ENCODE measurements at regions not wholly inside any gene's neighbourhood (a gene's known extent, or its start where the extent isn't known, plus 50 kb on each side); places are given as distances from the start of the nearest gene placed in this dataset.

GRCh38 chr1:168876830-168877229, 147.8 kb upstream of the DPT start:
- intact Hi-C loops (cut with DNase I) = no loop called here
- WGBS (ENCODE audit: insufficient coverage, low coverage, low lambda C conversion rate, missing lambda C conversion rate) = 90% methylated on average over 1 of the region's 1 CpG
- no peaks in the 10 kb centered on the region for H3K36me3 ChIP-seq

DNA sequence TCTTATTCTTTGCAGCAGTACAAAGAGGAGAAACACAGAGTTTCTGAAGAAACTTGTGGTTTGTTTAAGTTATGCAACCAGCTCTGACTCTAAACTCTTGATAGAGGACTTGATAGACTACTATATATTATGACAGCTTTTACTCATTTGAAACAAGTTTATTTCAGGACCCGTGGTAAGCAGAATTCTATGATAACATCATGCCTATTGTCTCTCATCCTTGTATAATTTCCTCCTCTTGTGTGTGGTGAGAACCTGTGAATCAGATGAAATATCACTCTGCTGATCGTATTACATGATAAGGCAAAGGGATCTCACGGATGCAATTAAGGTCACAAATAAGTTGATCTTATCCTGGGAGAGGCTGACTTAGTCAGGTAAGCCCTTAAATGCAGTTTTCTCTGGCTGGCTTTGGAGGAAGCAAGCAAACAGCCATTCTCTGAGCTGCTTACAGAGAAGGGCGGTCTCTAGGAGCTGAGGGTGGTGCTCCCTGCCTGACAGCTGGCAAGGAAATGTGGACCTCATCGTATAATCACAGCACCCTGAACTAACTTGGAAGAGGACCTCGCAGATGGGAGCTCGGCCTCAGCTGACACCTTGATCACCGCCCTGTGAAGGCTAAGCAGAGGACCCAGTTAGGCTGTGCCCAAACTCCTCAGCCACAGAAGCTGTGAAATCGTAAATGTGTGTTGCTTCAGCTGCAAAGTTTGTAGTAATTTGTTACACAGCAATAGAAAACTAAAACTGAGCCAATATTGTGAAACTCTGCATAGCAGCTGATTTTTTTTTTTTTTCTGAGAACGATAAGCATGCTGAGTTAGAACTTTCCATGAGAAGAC, 151.1 kb upstream of the DPT start:
- H3K27ac ChIP-seq = no peak overlapping the region
- H3K4me1 ChIP-seq = no peaks in the 10 kb centered on the region
- H3K36me3 ChIP-seq = no peaks in the 10 kb centered on the region
- no peak overlapping the region for H3K4me3 ChIP-seq
- intact Hi-C loops (cut with DNase I) = no loop called here
- WGBS (ENCODE audit: insufficient coverage, low coverage, low lambda C conversion rate, missing lambda C conversion rate) = 62% methylated on average over 10 of the region's 10 CpGs
- no peaks in the 10 kb centered on the region for H3K9me3 ChIP-seq
- ATAC-seq = no peak
- DNase-seq = no peak
- TF ChIP-seq, protein P1, sequence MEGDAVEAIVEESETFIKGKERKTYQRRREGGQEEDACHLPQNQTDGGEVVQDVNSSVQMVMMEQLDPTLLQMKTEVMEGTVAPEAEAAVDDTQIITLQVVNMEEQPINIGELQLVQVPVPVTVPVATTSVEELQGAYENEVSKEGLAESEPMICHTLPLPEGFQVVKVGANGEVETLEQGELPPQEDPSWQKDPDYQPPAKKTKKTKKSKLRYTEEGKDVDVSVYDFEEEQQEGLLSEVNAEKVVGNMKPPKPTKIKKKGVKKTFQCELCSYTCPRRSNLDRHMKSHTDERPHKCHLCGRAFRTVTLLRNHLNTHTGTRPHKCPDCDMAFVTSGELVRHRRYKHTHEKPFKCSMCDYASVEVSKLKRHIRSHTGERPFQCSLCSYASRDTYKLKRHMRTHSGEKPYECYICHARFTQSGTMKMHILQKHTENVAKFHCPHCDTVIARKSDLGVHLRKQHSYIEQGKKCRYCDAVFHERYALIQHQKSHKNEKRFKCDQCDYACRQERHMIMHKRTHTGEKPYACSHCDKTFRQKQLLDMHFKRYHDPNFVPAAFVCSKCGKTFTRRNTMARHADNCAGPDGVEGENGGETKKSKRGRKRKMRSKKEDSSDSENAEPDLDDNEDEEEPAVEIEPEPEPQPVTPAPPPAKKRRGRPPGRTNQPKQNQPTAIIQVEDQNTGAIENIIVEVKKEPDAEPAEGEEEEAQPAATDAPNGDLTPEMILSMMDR (IDR thresholded peaks at IDR 0.05) = no peak
- no peak for TF ChIP-seq POLR2A (IDR thresholded peaks at IDR 0.05)
- no peaks in the 10 kb centered on the region for H3K27me3 ChIP-seq

More at GRCh38 chr1:168876830-168877229, 147.8 kb upstream of the DPT start:
- Histone ChIP-seq H3K4me3 (no peak overlapping the region), H3K27ac (no peak overlapping the region), H3K4me1 (no peaks in the 10 kb centered on the region), H3K9me3 (no peaks in the 10 kb centered on the region), H3K27me3 (no peaks in the 10 kb centered on the region)
- no peak for TF ChIP-seq POLR2A (IDR thresholded peaks at IDR 0.05)
- TF ChIP-seq, protein P1 (IDR thresholded peaks at IDR 0.05) = no peak
- DNase-seq (no peak), ATAC-seq (no peak)

DNA sequence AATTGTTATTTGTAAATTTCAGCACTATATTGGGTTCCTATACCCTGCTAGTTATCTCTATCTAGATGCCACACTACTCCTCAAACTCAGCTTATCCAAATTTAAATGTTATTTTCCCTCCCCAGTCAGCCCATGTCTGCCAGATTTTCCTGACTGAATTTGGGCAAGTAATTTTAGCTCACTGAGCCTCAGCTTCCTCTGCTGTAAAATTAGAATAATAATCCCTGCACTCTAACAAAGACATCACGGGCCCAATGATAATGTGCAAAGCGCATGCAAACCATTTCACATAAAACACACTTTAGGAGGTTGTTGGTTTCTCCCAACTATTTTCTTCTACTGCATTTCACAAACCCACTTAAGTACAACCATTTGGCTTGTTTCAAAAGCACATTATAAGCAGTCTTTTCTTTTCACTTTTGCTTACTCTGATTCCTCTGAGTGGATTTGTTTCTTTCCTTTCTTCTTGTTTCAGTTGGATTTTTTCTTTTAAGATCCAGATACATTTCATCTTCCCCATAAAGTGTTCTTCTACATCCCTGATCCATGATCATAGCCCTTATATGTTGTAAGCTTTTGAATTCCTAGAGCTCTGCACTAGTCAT, 152.8 kb upstream of the DPT start:
- DNase-seq (no peak), ATAC-seq (no peak)
- Histone ChIP-seq H3K9me3 (no peaks in the 10 kb centered on the region), H3K4me1 (no peaks in the 10 kb centered on the region), H3K36me3 (no peaks in the 10 kb centered on the region), H3K27ac (no peak overlapping the region), H3K4me3 (no peak overlapping the region), H3K27me3 (no peaks in the 10 kb centered on the region)
- TF ChIP-seq, protein P1 (IDR thresholded peaks at IDR 0.05) = no peak
- no peak for TF ChIP-seq POLR2A (IDR thresholded peaks at IDR 0.05)
- WGBS (ENCODE audit: insufficient coverage, low coverage, low lambda C conversion rate, missing lambda C conversion rate) = 90% methylated on average over 2 of the region's 2 CpGs
- intact Hi-C loops (cut with DNase I) = no loop called here

DNA sequence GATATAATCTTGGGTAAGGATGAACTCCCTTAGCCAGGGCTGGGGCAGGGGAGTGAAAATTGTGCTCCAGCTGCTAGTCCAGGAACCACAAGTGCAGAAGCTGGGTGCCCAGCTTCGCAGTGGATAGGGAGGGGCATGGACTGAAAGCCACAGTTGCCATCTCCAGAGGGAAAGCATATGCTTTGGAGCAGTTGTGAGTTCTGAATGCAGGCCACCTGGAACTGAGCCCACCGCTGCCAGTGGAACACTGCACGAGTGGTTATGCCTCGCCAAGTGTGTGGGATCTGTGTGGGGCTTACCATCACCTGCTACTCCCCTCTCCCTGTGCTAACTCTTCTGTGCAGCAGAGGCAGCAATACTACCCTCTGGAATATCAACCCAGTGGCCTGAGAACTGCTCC, 158.4 kb upstream of the DPT start:
- no peak overlapping the region for H3K27ac ChIP-seq
- no peak overlapping the region for H3K4me3 ChIP-seq
- H3K36me3 ChIP-seq = no peaks in the 10 kb centered on the region
- TF ChIP-seq POLR2A (IDR thresholded peaks at IDR 0.05) = no peak
- TF ChIP-seq, protein P1 (IDR thresholded peaks at IDR 0.05) = no peak
- ATAC-seq (no peak), DNase-seq (no peak)
- no peaks in the 10 kb centered on the region for H3K4me1 ChIP-seq
- H3K27me3 ChIP-seq = no peaks in the 10 kb centered on the region
- no peaks in the 10 kb centered on the region for H3K9me3 ChIP-seq
- intact Hi-C loops (cut with DNase I) = no loop called here
- no CpG with 5 or more reads among the region's 4 CpGs for WGBS (ENCODE audit: insufficient coverage, low coverage, low lambda C conversion rate, missing lambda C conversion rate)

Measured in right lobe of liver (tissue), 6 donors.